Peyer's patch (tissue), 4 donors: ENCODE measurements at regions not wholly inside any gene's neighbourhood (a gene's known extent, or its start where the extent isn't known, plus 50 kb on each side); places are given as distances from the start of the nearest gene placed in this dataset.

Experiments
- DNase-seq, 3 donors: peaks; one replicate each; pipeline ENCODE4 v3.0.0-alpha.2; 2017 to 2019
- H3K27ac ChIP-seq, 4 donors: fragments of 200-600 bp; sonication (generic); one replicate each; pipeline ENCODE4 v1.5.1; 2016 to 2019
- H3K27me3 ChIP-seq, 2 donors: fragments of 200-600 bp; sonication (generic); one replicate each; pipeline ENCODE4 v1.5.1; 2019
- H3K36me3 ChIP-seq, 3 donors: fragments of 200-600 bp; sonication (generic); one replicate each; pipeline ENCODE4 v1.5.1; 2016 to 2019
- H3K4me1 ChIP-seq, 4 donors: fragments of 200-600 bp; sonication (generic); one replicate each; pipeline ENCODE4 v1.5.1; 2016 to 2019
- H3K4me3 ChIP-seq, 4 donors: fragments of 200-600 bp; sonication (generic); 1 replicate in 3 of 4; 2 replicates in 1 of 4; pipeline ENCODE4 v1.5.1; 2016 to 2019; ENCODE audit warnings: mild to moderate bottlenecking in 1 of 4
- H3K9me3 ChIP-seq, 4 donors: fragments of 200-600 bp; sonication (generic); one replicate each; pipeline ENCODE4 v1.5.1; 2016 to 2019; ENCODE audit warnings: mild to moderate bottlenecking in 1 of 4
- CTCF ChIP-seq, 6 experiments: fragments of 450-650 bp in 4 of 6; fragments of 200-600 bp in 2 of 6; sonication (generic) in 1 of 6; IDR thresholded peaks; one replicate each; pipeline ENCODE4 v1.5.1; 2017 to 2019; ENCODE audit warnings: antibody characterized with exemption in 6 of 6, mild to moderate bottlenecking in 3 of 6, moderate library complexity in 1 of 6
- POLR2A ChIP-seq, 2 donors: fragments of 450-650 bp; IDR thresholded peaks; one replicate each; pipeline ENCODE4 v1.5.1; 2017; ENCODE audit warnings: antibody characterized with exemption in 2 of 2, mild to moderate bottlenecking in 2 of 2, moderate library complexity in 2 of 2

- Histone ChIP-seq H3K4me1 (no peaks in the 10 kb centered on the region), H3K27me3 (no peaks in the 10 kb centered on the region), H3K9me3 (no peaks in the 10 kb centered on the region), H3K27ac (no peak overlapping the region), H3K36me3 (no peaks in the 10 kb centered on the region), H3K4me3 (no peak overlapping the region)
- TF ChIP-seq CTCF (IDR thresholded peaks at IDR 0.05) = no peak
- TF ChIP-seq POLR2A (IDR thresholded peaks at IDR 0.05) = no peak
- DNase-seq = no peak
Observed at GRCh38 chr1:189834813-189835212, 642.9 kb downstream of the BRINP3 start.

- TF ChIP-seq CTCF (IDR thresholded peaks at IDR 0.05) = no peak
Observed at GRCh38 chr1:189847613-189848012, 630.1 kb downstream of the BRINP3 start.

GRCh38 chr1:189851806-189852367 is 625.8 kb downstream of the BRINP3 start:
- Histone ChIP-seq H3K27ac (no peak overlapping the region), H3K9me3 (no peaks in the 10 kb centered on the region), H3K4me3 (no peak overlapping the region), H3K36me3 (no peaks in the 10 kb centered on the region), H3K4me1 (no peaks in the 10 kb centered on the region), H3K27me3 (no peaks in the 10 kb centered on the region)
- no peak for DNase-seq
- no peak for TF ChIP-seq CTCF (IDR thresholded peaks at IDR 0.05)
- TF ChIP-seq POLR2A (IDR thresholded peaks at IDR 0.05) = no peak

More at GRCh38 chr1:189847613-189848012, 630.1 kb downstream of the BRINP3 start:
- Histone ChIP-seq H3K36me3 (no peaks in the 10 kb centered on the region), H3K27me3 (no peaks in the 10 kb centered on the region), H3K4me1 (no peaks in the 10 kb centered on the region), H3K9me3 (no peaks in the 10 kb centered on the region), H3K4me3 (no peak overlapping the region), H3K27ac (no peak overlapping the region)
- no peak for DNase-seq

GRCh38 chr1:189859385-189859977 is 618.2 kb downstream of the BRINP3 start:
- no peak for TF ChIP-seq POLR2A (IDR thresholded peaks at IDR 0.05)
- peak in 4 of 6 experiments; percentile 27 to 48 (median 36) for TF ChIP-seq CTCF (IDR thresholded peaks at IDR 0.05)
- Histone ChIP-seq H3K36me3 (no peaks in the 10 kb centered on the region), H3K27ac (no peak overlapping the region), H3K9me3 (no peaks in the 10 kb centered on the region), H3K4me1 (no peaks in the 10 kb centered on the region), H3K27me3 (no peaks in the 10 kb centered on the region), H3K4me3 (no peak overlapping the region)
- DNase-seq = peak in 2 of 3 donors; percentile 54 to 65

GRCh38 chr1:189866606-189867005 is 611.1 kb downstream of the BRINP3 start:
- Histone ChIP-seq H3K27ac (no peak overlapping the region), H3K36me3 (no peaks in the 10 kb centered on the region), H3K27me3 (no peaks in the 10 kb centered on the region), H3K4me3 (no peak overlapping the region), H3K4me1 (no peaks in the 10 kb centered on the region), H3K9me3 (no peaks in the 10 kb centered on the region)
- no peak for DNase-seq
- TF ChIP-seq CTCF (IDR thresholded peaks at IDR 0.05) (no peak), POLR2A (IDR thresholded peaks at IDR 0.05) (no peak)
